SK-N-SH treated with all-trans-retinoic acid at 6 μM for 48 hours (cell line): ENCODE measurements at regions not wholly inside any gene's neighbourhood (a gene's known extent, or its start where the extent isn't known, plus 50 kb on each side); places are given as distances from the start of the nearest gene placed in this dataset.

Experiments
- POU6F1 ChIP-seq: fragments of 250-450 bp; sonication (Bioruptor Pico); IDR thresholded peaks from 2 replicates; pipeline ENCODE4 v1.8.0; 2021; ENCODE audit warnings: low read depth, mild to moderate bottlenecking, moderate library complexity, borderline replicate concordance
- SNAI2 ChIP-seq: fragments of 250-450 bp; sonication (Bioruptor Pico); IDR thresholded peaks from 2 replicates; pipeline ENCODE4 v1.5.0; 2020; ENCODE audit warnings: mild to moderate bottlenecking, moderate library complexity
- ZFP30 ChIP-seq: fragments of 450-650 bp; formaldehyde crosslinking; IDR thresholded peaks from 2 replicates; pipeline ENCODE4 v1.5.0; 2022; ENCODE audit warnings: mild to moderate bottlenecking, moderate library complexity
- TF ChIP-seq, protein P1 (sequence below): fragments of 250-450 bp; sonication (Bioruptor Pico); IDR thresholded peaks from 2 replicates; pipeline ENCODE4 v1.5.1; 2021; ENCODE audit warnings: mild to moderate bottlenecking, moderate library complexity

GRCh38 chr16:59909262-59909661 is 1175.1 kb upstream of the GOT2 start:
- no peak for TF ChIP-seq ZFP30 (CRISPR knock-in tag)
- TF ChIP-seq, protein P1, sequence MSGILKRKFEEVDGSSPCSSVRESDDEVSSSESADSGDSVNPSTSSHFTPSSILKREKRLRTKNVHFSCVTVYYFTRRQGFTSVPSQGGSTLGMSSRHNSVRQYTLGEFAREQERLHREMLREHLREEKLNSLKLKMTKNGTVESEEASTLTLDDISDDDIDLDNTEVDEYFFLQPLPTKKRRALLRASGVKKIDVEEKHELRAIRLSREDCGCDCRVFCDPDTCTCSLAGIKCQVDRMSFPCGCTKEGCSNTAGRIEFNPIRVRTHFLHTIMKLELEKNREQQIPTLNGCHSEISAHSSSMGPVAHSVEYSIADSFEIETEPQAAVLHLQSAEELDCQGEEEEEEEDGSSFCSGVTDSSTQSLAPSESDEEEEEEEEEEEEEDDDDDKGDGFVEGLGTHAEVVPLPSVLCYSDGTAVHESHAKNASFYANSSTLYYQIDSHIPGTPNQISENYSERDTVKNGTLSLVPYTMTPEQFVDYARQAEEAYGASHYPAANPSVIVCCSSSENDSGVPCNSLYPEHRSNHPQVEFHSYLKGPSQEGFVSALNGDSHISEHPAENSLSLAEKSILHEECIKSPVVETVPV: no peak
- TF ChIP-seq SNAI2 (CRISPR knock-in tag): no peak
- TF ChIP-seq POU6F1: no peak
